ENCODE measurements at regions not wholly inside any gene's neighbourhood (a gene's known extent, or its start where the extent isn't known, plus 50 kb on each side); places are given as distances from the start of the nearest gene placed in this dataset.

- WGBS, 2 experiments (ENCODE audit: insufficient coverage in 1 of 2, insufficient read length in 1 of 2): 85 to 92% methylated on average over 4 to 5 of the region's 5 CpGs
Measured at GRCh38 chr20:56945901-56946300, 316.8 kb downstream of the TFAP2C start.

GRCh38 chr20:56949318-56949717 is 317.1 kb downstream of the BMP7 start:
- Histone ChIP-seq H3K9me3 (ENCODE audit: control insufficient read depth, low read length) (no peaks in the 10 kb centered on the region), H3K27ac (ENCODE audit: low read depth, low read length) (no peak overlapping the region), H3K27me3 (ENCODE audit: control insufficient read depth, insufficient read depth, low read length, poor library complexity, severe bottlenecking) (peaks cover 24% of the 10 kb centered on the region), H3K36me3 (ENCODE audit: control insufficient read depth, insufficient read depth, low read length) (no peaks in the 10 kb centered on the region), H3K9ac (ENCODE audit: extremely low read depth, low read length, poor library complexity, severe bottlenecking) (no peak overlapping the region), H3K4me1 (ENCODE audit: control insufficient read depth, insufficient read depth, low read length) (no peaks in the 10 kb centered on the region), H3K4me3 (ENCODE audit: low read length) (no peak overlapping the region)
- Mint-ChIP-seq H3K9me3 (no peaks in the 10 kb centered on the region), H3K27ac (no peak overlapping the region), H3K4me3 (no peak overlapping the region), H3K36me3 (ENCODE audit: low read depth) (no peaks in the 10 kb centered on the region), H3K4me1 (no peaks in the 10 kb centered on the region), H3K27me3 (ENCODE audit: insufficient read depth) (peaks cover 48% of the 10 kb centered on the region)
- WGBS, 2 experiments (ENCODE audit: insufficient coverage in 1 of 2, insufficient read length in 1 of 2): 86 to 92% methylated on average over 2 to 6 of the region's 6 CpGs
- DNase-seq: peak; percentile 78
- TF ChIP-seq CTCF (conservative IDR thresholded peaks at IDR 0.05): peak; percentile 45

More at GRCh38 chr20:56945901-56946300, 316.8 kb downstream of the TFAP2C start:
- no peak overlapping the region for H3K27ac ChIP-seq (ENCODE audit: low read depth, low read length)
- no peak for TF ChIP-seq CTCF (conservative IDR thresholded peaks at IDR 0.05)
- H3K9me3 ChIP-seq (ENCODE audit: control insufficient read depth, low read length): no peaks in the 10 kb centered on the region
- Mint-ChIP-seq H3K4me3 (no peak overlapping the region), H3K27ac (no peak overlapping the region), H3K9me3 (no peaks in the 10 kb centered on the region), H3K36me3 (ENCODE audit: low read depth) (no peaks in the 10 kb centered on the region), H3K27me3 (ENCODE audit: insufficient read depth) (peaks cover 28% of the 10 kb centered on the region), H3K4me1 (peaks cover 5% of the 10 kb centered on the region)
- peaks cover 17% of the 10 kb centered on the region for H3K27me3 ChIP-seq (ENCODE audit: control insufficient read depth, insufficient read depth, low read length, poor library complexity, severe bottlenecking)
- H3K9ac ChIP-seq (ENCODE audit: extremely low read depth, low read length, poor library complexity, severe bottlenecking): no peak overlapping the region
- no peaks in the 10 kb centered on the region for H3K4me1 ChIP-seq (ENCODE audit: control insufficient read depth, insufficient read depth, low read length)
- no peak overlapping the region for H3K4me3 ChIP-seq (ENCODE audit: low read length)
- no peaks in the 10 kb centered on the region for H3K36me3 ChIP-seq (ENCODE audit: control insufficient read depth, insufficient read depth, low read length)
- no peak for DNase-seq

GRCh38 chr20:56952258-56953047 is 314.0 kb downstream of the BMP7 start:
- no peaks in the 10 kb centered on the region for H3K4me1 Mint-ChIP-seq
- 87 to 90% methylated on average over 16 to 19 of the region's 19 CpGs for WGBS, 2 experiments (ENCODE audit: insufficient coverage in 1 of 2, insufficient read length in 1 of 2)
- Histone ChIP-seq H3K27me3 (ENCODE audit: control insufficient read depth, insufficient read depth, low read length, poor library complexity, severe bottlenecking) (peaks cover 12% of the 10 kb centered on the region), H3K36me3 (ENCODE audit: control insufficient read depth, insufficient read depth, low read length) (no peaks in the 10 kb centered on the region), H3K9me3 (ENCODE audit: control insufficient read depth, low read length) (no peaks in the 10 kb centered on the region), H3K9ac (ENCODE audit: extremely low read depth, low read length, poor library complexity, severe bottlenecking) (no peak overlapping the region), H3K27ac (ENCODE audit: low read depth, low read length) (no peak overlapping the region), H3K4me1 (ENCODE audit: control insufficient read depth, insufficient read depth, low read length) (no peaks in the 10 kb centered on the region), H3K4me3 (ENCODE audit: low read length) (no peak overlapping the region)
- H3K9me3 Mint-ChIP-seq: no peaks in the 10 kb centered on the region
- no peak for TF ChIP-seq CTCF (conservative IDR thresholded peaks at IDR 0.05)
- DNase-seq: no peak
- peaks cover 39% of the 10 kb centered on the region for H3K27me3 Mint-ChIP-seq (ENCODE audit: insufficient read depth)
- no peak overlapping the region for H3K4me3 Mint-ChIP-seq
- H3K27ac Mint-ChIP-seq: no peak overlapping the region
- no peaks in the 10 kb centered on the region for H3K36me3 Mint-ChIP-seq (ENCODE audit: low read depth)

All from endodermal cell (in vitro differentiated cells).